ENCODE measurements at regions not wholly inside any gene's neighbourhood (a gene's known extent, or its start where the extent isn't known, plus 50 kb on each side); places are given as distances from the start of the nearest gene placed in this dataset.

DNA sequence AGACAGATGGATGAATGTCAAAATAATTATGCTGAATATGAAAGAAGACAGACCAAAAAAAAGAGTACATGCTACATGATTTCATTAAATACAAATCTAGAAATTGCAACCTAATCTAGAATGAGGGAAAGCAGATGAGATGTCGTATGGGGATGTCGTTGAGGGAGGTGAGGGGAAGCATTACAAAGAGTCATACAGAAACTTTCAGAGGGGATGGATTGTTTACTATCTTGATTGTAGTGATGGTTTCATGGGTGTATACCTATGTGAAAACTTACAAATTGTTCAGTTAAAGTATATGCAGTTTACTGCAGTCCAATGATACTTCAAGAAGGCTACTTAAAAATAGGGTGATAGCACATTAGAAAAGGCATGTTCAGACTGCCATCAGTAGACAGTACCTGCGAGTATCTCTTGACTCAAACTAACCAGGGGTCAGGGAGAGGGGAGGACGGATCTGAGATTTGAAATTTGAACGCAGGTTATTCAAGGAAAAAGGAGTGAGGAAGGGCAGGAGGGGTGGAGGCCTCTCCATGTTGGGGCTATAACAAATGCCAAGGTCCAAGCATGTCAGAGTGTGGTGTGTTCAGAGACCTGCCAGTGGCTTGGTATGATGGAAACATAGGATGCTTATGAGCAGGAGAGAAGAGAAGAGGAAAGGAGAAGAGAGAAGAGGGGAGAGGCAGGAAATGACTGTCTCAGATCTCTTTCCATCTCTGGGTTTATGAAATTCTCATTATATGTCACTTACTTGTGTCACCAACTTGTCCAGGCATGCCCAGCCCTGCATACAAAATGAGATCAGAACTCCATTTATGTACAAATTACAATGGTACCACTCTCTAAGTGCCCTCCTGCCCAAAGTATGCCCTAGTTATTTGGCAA is 257.3 kb upstream of the CXCR4 start:
- TF ChIP-seq, protein P1, sequence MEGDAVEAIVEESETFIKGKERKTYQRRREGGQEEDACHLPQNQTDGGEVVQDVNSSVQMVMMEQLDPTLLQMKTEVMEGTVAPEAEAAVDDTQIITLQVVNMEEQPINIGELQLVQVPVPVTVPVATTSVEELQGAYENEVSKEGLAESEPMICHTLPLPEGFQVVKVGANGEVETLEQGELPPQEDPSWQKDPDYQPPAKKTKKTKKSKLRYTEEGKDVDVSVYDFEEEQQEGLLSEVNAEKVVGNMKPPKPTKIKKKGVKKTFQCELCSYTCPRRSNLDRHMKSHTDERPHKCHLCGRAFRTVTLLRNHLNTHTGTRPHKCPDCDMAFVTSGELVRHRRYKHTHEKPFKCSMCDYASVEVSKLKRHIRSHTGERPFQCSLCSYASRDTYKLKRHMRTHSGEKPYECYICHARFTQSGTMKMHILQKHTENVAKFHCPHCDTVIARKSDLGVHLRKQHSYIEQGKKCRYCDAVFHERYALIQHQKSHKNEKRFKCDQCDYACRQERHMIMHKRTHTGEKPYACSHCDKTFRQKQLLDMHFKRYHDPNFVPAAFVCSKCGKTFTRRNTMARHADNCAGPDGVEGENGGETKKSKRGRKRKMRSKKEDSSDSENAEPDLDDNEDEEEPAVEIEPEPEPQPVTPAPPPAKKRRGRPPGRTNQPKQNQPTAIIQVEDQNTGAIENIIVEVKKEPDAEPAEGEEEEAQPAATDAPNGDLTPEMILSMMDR (IDR thresholded peaks at IDR 0.05), result no peak
- no peak for TF ChIP-seq POLR2A (IDR thresholded peaks at IDR 0.05)

Measured in thyroid gland (tissue), 4 donors.